H9 (cell line): ENCODE measurements at regions not wholly inside any gene's neighbourhood (a gene's known extent, or its start where the extent isn't known, plus 50 kb on each side); places are given as distances from the start of the nearest gene placed in this dataset.

Experiments
- DNase-seq: peaks from one replicate; pipeline ENCODE4 v3.0.0-alpha.2; 2017
- H2AFZ ChIP-seq: one replicate; pipeline ENCODE4 v1.6.1; 2013; ENCODE audit warnings: mild to moderate bottlenecking, low read length, control low read depth, moderate library complexity
- H2AK5ac ChIP-seq: 2 replicates; pipeline ENCODE4 v1.6.1; 2013; ENCODE audit warnings: low read length, control low read depth, mixed read lengths; ENCODE audit not compliant: insufficient read length
- H2BK120ac ChIP-seq: one replicate; pipeline ENCODE4 v1.6.1; 2013; ENCODE audit warnings: low read depth, mild to moderate bottlenecking, low read length, control low read depth, inconsistent platforms; ENCODE audit not compliant: poor library complexity, severe bottlenecking
- H2BK12ac ChIP-seq: 2 replicates; pipeline ENCODE4 v1.6.1; 2013; ENCODE audit warnings: low read length, control low read depth, mixed read lengths, low read depth; ENCODE audit not compliant: insufficient read length
- H2BK15ac ChIP-seq: 2 replicates; pipeline ENCODE4 v1.6.1; 2013; ENCODE audit warnings: low read depth, low read length, control low read depth
- H2BK20ac ChIP-seq: one replicate; pipeline ENCODE4 v1.6.1; 2013; ENCODE audit warnings: low read depth, mild to moderate bottlenecking, low read length, control low read depth, inconsistent platforms; ENCODE audit not compliant: poor library complexity, severe bottlenecking
- H2BK5ac ChIP-seq: 2 replicates; pipeline ENCODE4 v1.6.1; 2013; ENCODE audit warnings: low read length, control low read depth, mixed read lengths; ENCODE audit not compliant: insufficient read length
- H3K14ac ChIP-seq: 2 replicates; pipeline ENCODE4 v1.6.1; 2013; ENCODE audit warnings: low read length, control low read depth; ENCODE audit not compliant: insufficient read depth
- H3K18ac ChIP-seq: 2 replicates; pipeline ENCODE4 v1.6.1; 2013; ENCODE audit warnings: low read depth, mild to moderate bottlenecking, mixed read lengths, low read length, control low read depth; ENCODE audit not compliant: insufficient read length
- H3K23ac ChIP-seq: 2 replicates; pipeline ENCODE4 v1.6.1; 2013; ENCODE audit warnings: low read length, control low read depth, mixed read lengths, low read depth; ENCODE audit not compliant: insufficient read length
- H3K23me2 ChIP-seq: 2 replicates; pipeline ENCODE4 v1.6.1; 2013; ENCODE audit warnings: low read depth, mild to moderate bottlenecking, mixed read lengths, low read length, control low read depth; ENCODE audit not compliant: insufficient read length, poor library complexity, severe bottlenecking
- H3K27ac ChIP-seq: 2 replicates; pipeline ENCODE4 v1.5.1; 2013; ENCODE audit warnings: low read length, control low read depth, mixed read lengths, low read depth; ENCODE audit not compliant: insufficient read length
- H3K27me3 ChIP-seq: 2 replicates; pipeline ENCODE4 v1.6.1; 2013; ENCODE audit warnings: low read length, control low read depth, inconsistent platforms; ENCODE audit not compliant: insufficient read depth
- H3K4ac ChIP-seq: 2 replicates; pipeline ENCODE4 v1.6.1; 2013; ENCODE audit warnings: low read depth, mild to moderate bottlenecking, control low read depth, inconsistent platforms, low read length, moderate library complexity
- H3K4me1 ChIP-seq: 2 replicates; pipeline ENCODE4 v1.6.1; 2013; ENCODE audit warnings: low read length, control low read depth, inconsistent platforms; ENCODE audit not compliant: insufficient read depth
- H3K4me2 ChIP-seq: 2 replicates; pipeline ENCODE4 v1.6.1; 2013; ENCODE audit warnings: low read length, control low read depth, mixed read lengths; ENCODE audit not compliant: insufficient read length, insufficient read depth
- H3K56ac ChIP-seq: 2 replicates; pipeline ENCODE4 v1.6.1; 2013; ENCODE audit warnings: low read depth, mild to moderate bottlenecking, mixed read lengths, low read length, control low read depth; ENCODE audit not compliant: insufficient read length
- H3K79me1 ChIP-seq: 2 replicates; pipeline ENCODE4 v1.6.1; 2013; ENCODE audit warnings: low read depth, mild to moderate bottlenecking, moderate library complexity, low read length, control low read depth, inconsistent platforms; ENCODE audit not compliant: insufficient read depth, poor library complexity, severe bottlenecking
- H3K79me2 ChIP-seq: 2 replicates; pipeline ENCODE4 v1.6.1; 2013; ENCODE audit warnings: low read length, control low read depth, inconsistent platforms; ENCODE audit not compliant: insufficient read depth
- H3K9ac ChIP-seq: 2 replicates; pipeline ENCODE4 v1.6.1; 2013; ENCODE audit warnings: low read length, control low read depth, mixed read lengths; ENCODE audit not compliant: insufficient read length; ENCODE audit errors: extremely low read depth
- H3K9me3 ChIP-seq: one replicate; pipeline ENCODE4 v1.6.1; 2013; ENCODE audit warnings: low read depth, low read length, inconsistent platforms; ENCODE audit not compliant: control insufficient read depth
- H3T11ph ChIP-seq: one replicate; pipeline ENCODE4 v1.6.1; 2013; ENCODE audit warnings: mild to moderate bottlenecking, low read length, control low read depth, inconsistent platforms
- H4K20me1 ChIP-seq: one replicate; pipeline ENCODE4 v1.6.1; 2013; ENCODE audit not compliant: control insufficient read depth, insufficient read length, insufficient read depth
- H4K5ac ChIP-seq: 2 replicates; pipeline ENCODE4 v1.6.1; 2013; ENCODE audit warnings: low read depth, mild to moderate bottlenecking, mixed read lengths, low read length, control low read depth; ENCODE audit not compliant: insufficient read length
- H4K8ac ChIP-seq: replicated peaks from 2 replicates; pipeline ENCODE4 v1.6.1; 2013; ENCODE audit warnings: low read length, control low read depth, mixed read lengths, low read depth; ENCODE audit not compliant: insufficient read length
- H4K91ac ChIP-seq: 2 replicates; pipeline ENCODE4 v1.6.1; 2013; ENCODE audit warnings: low read depth, mild to moderate bottlenecking, moderate library complexity, mixed read lengths, low read length, control low read depth; ENCODE audit not compliant: insufficient read length
- H3K27ac Mint-ChIP-seq, 3 experiments: 2 replicates in 2 of 3; 3 replicates in 1 of 3; pipeline ENCODE4 v1.8.0; 2020 to 2021; ENCODE audit warnings: mixed read lengths in 3 of 3, mild to moderate bottlenecking in 1 of 3, moderate library complexity in 1 of 3
- H3K27me3 Mint-ChIP-seq: 2 replicates; pipeline ENCODE4 v1.8.0; 2021; ENCODE audit warnings: low read depth, mild to moderate bottlenecking, moderate library complexity, mixed read lengths
- H3K36me3 Mint-ChIP-seq, 3 experiments: 2 replicates in 2 of 3; 3 replicates in 1 of 3; pipeline ENCODE4 v1.8.0; 2020 to 2021; ENCODE audit warnings: low read depth in 3 of 3, mixed read lengths in 3 of 3; ENCODE audit not compliant: insufficient read depth in 1 of 3
- H3K4me1 Mint-ChIP-seq, 2 experiments: 2 replicates each; pipeline ENCODE4 v1.8.0; 2020; ENCODE audit warnings: mixed read lengths in 2 of 2
- H3K4me3 Mint-ChIP-seq, 2 experiments: 2 replicates in 1 of 2; 3 replicates in 1 of 2; pipeline ENCODE4 v1.8.0; 2020 to 2021; ENCODE audit warnings: mild to moderate bottlenecking in 2 of 2, mixed read lengths in 2 of 2, moderate library complexity in 1 of 2
- H3K9me3 Mint-ChIP-seq, 2 experiments: 2 replicates in 1 of 2; 3 replicates in 1 of 2; pipeline ENCODE4 v1.8.0; 2020; ENCODE audit warnings: mild to moderate bottlenecking in 2 of 2, mixed read lengths in 2 of 2, moderate library complexity in 1 of 2
- CTCF ChIP-seq: fragments of 200-600 bp; sonication (generic); conservative IDR thresholded peaks from 3 replicates; pipeline ENCODE4 v1.8.0; 2021; ENCODE audit warnings: antibody characterized with exemption, mild to moderate bottlenecking
- WGBS: extraction: QIAGEN DNeasy Blood & Tissue Kit; methylation state at CpG from one replicate; pipeline ENCODE4 v1.1.7; 2013; ENCODE audit warnings: missing lambda C conversion rate, low lambda C conversion rate, mixed read lengths; ENCODE audit not compliant: insufficient read length; ENCODE audit errors: extremely low coverage; 5-methylcytosine and 5-hydroxymethylcytosine counted together

DNA sequence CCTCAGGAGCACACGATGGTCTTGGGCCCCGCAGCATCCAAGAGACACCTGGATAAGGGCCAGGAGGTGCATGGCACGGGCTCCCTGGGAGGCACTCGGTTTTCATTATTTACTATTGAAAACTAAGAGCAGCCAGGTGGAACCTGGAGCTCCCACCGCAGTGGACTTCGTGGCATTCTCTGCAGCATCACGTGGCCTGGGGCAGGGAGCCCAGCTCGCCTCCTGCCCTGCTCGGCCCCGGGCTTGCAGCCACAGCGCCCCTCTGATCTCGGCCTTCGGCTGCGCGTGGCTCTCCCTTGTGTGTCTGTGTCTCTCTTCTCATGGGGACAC is 121.6 kb downstream of the SIK1 start:
- TF ChIP-seq CTCF, result no peak
- Mint-ChIP-seq H3K4me1 (peaks cover 3 to 6% of the 10 kb centered on the region in 2 experiments; a peak in 3 of 4 replicates), H3K4me3 (no peak overlapping the region), H3K27me3 (no peaks in the 10 kb centered on the region), H3K9me3 (no peaks in the 10 kb centered on the region), H3K36me3 (no peaks in the 10 kb centered on the region; a peak in 1 of 7 replicates), H3K27ac (no peak overlapping the region)
- Histone ChIP-seq H3K9ac (no peak overlapping the region), H3K27ac (no peak overlapping the region), H3K79me2 (no peaks in the 10 kb centered on the region), H3K79me1 (no peaks in the 10 kb centered on the region), H3K56ac (no peak overlapping the region), H4K20me1 (no peaks in the 10 kb centered on the region), H3K18ac (no peak overlapping the region), H3T11ph (no peak overlapping the region), H4K91ac (no peak overlapping the region), H2AFZ (no peak overlapping the region), H2BK20ac (no peak overlapping the region), H2BK5ac (no peak overlapping the region), H3K23ac (no peak overlapping the region), H3K4me1 (no peaks in the 10 kb centered on the region), H2BK12ac (no peak overlapping the region), H2BK15ac (no peak overlapping the region), H3K4ac (no peak overlapping the region), H4K5ac (no peak overlapping the region), H3K14ac (no peak overlapping the region), H3K9me3 (no peaks in the 10 kb centered on the region), H2BK120ac (no peak overlapping the region), H3K27me3 (no peaks in the 10 kb centered on the region), H3K23me2 (no peaks in the 10 kb centered on the region), H3K4me2 (no peak overlapping the region), H2AK5ac (no peak overlapping the region), H4K8ac (no peak overlapping the region)
- no peak for DNase-seq
- no CpG with 5 or more reads among the region's 15 CpGs for WGBS
